SK-N-SH treated with all-trans-retinoic acid at 6 μM for 48 hours (cell line): ENCODE measurements at regions not wholly inside any gene's neighbourhood (a gene's known extent, or its start where the extent isn't known, plus 50 kb on each side); places are given as distances from the start of the nearest gene placed in this dataset.

ENCODE experiments used
- ATAC-seq: fragments of 200-7000 bp; cut with Tn5 transposase; 3 replicates; pipeline ENCODE4 v1.9.1; 2020; ENCODE audit warnings: mild to moderate bottlenecking, moderate library complexity
- ARNTL ChIP-seq: fragments of 450-650 bp; formaldehyde crosslinking; IDR thresholded peaks from 2 replicates; pipeline ENCODE4 v1.5.0; 2020; ENCODE audit warnings: low read depth, mild to moderate bottlenecking, moderate library complexity, borderline replicate concordance
- BACH2 ChIP-seq: fragments of 250-450 bp; sonication (Bioruptor Pico); IDR thresholded peaks from 2 replicates; pipeline ENCODE4 v1.9.0; 2021; ENCODE audit warnings: mild to moderate bottlenecking, borderline replicate concordance
- CREB5 ChIP-seq: fragments of 250-450 bp; sonication (Bioruptor Pico); IDR thresholded peaks from 2 replicates; pipeline ENCODE4 v1.5.1; 2020; ENCODE audit warnings: low read depth, mild to moderate bottlenecking, moderate library complexity
- CSRNP3 ChIP-seq: fragments of 250-450 bp; sonication (Bioruptor Pico); IDR thresholded peaks from 2 replicates; pipeline ENCODE4 v1.5.1; 2021; ENCODE audit warnings: mild to moderate bottlenecking, moderate library complexity
- ESRRG ChIP-seq: fragments of 250-450 bp; sonication (Bioruptor Pico); IDR thresholded peaks from 2 replicates; pipeline ENCODE4 v1.6.1; 2021; ENCODE audit warnings: mild to moderate bottlenecking
- GLIS3 ChIP-seq: fragments of 250-450 bp; sonication (Bioruptor Pico); IDR thresholded peaks from 2 replicates; pipeline ENCODE4 v1.5.0; 2020; ENCODE audit warnings: mild to moderate bottlenecking, moderate library complexity
- ISL1 ChIP-seq: fragments of 250-450 bp; sonication (Bioruptor Pico); IDR thresholded peaks from 2 replicates; pipeline ENCODE4 v2.1.2; 2022; ENCODE audit warnings: mild to moderate bottlenecking, moderate library complexity
- OSR1 ChIP-seq: fragments of 250-450 bp; sonication (Bioruptor Pico); IDR thresholded peaks from 2 replicates; pipeline ENCODE4 v1.8.0; 2022; ENCODE audit warnings: moderate library complexity, mild to moderate bottlenecking, inconsistent platforms
- PATZ1 ChIP-seq: fragments of 250-450 bp; sonication (Bioruptor Pico); IDR thresholded peaks from 2 replicates; pipeline ENCODE4 v1.8.0; 2020; ENCODE audit warnings: mild to moderate bottlenecking, moderate library complexity, borderline replicate concordance
- POU6F1 ChIP-seq: fragments of 250-450 bp; sonication (Bioruptor Pico); IDR thresholded peaks from 2 replicates; pipeline ENCODE4 v1.8.0; 2021; ENCODE audit warnings: low read depth, mild to moderate bottlenecking, moderate library complexity, borderline replicate concordance
- PPARA ChIP-seq: fragments of 250-450 bp; sonication (Bioruptor Pico); IDR thresholded peaks from 2 replicates; pipeline ENCODE4 v1.5.0; 2020; ENCODE audit warnings: mild to moderate bottlenecking, borderline replicate concordance
- RARB ChIP-seq: fragments of 250-450 bp; sonication (Bioruptor Pico); IDR thresholded peaks from 2 replicates; pipeline ENCODE4 v1.8.0; 2021; ENCODE audit warnings: mild to moderate bottlenecking, moderate library complexity
- SNAI2 ChIP-seq: fragments of 250-450 bp; sonication (Bioruptor Pico); IDR thresholded peaks from 2 replicates; pipeline ENCODE4 v1.5.0; 2020; ENCODE audit warnings: mild to moderate bottlenecking, moderate library complexity
- TOX ChIP-seq: fragments of 250-450 bp; sonication (Bioruptor Pico); IDR thresholded peaks from 2 replicates; pipeline ENCODE4 v1.8.0; 2021; ENCODE audit warnings: mild to moderate bottlenecking, moderate library complexity, borderline replicate concordance
- TSHZ2 ChIP-seq: fragments of 250-450 bp; sonication (Bioruptor Pico); IDR thresholded peaks from 2 replicates; pipeline ENCODE4 v1.5.0; 2020; ENCODE audit warnings: mild to moderate bottlenecking, moderate library complexity
- ZFP3 ChIP-seq: fragments of 250-450 bp; sonication (Bioruptor Pico); IDR thresholded peaks from 2 replicates; pipeline ENCODE4 v1.5.0; 2020; ENCODE audit warnings: mild to moderate bottlenecking, moderate library complexity
- ZFP30 ChIP-seq: fragments of 450-650 bp; formaldehyde crosslinking; IDR thresholded peaks from 2 replicates; pipeline ENCODE4 v1.5.0; 2022; ENCODE audit warnings: mild to moderate bottlenecking, moderate library complexity
- ZNF565 ChIP-seq: fragments of 450-650 bp; formaldehyde crosslinking; conservative IDR thresholded peaks from 2 replicates; pipeline ENCODE4 v1.5.0; 2020; ENCODE audit warnings: low read depth, mild to moderate bottlenecking, moderate library complexity
- ZNF70 ChIP-seq: fragments of 450-650 bp; formaldehyde crosslinking; IDR thresholded peaks from 2 replicates; pipeline ENCODE4 v1.5.0; 2020; ENCODE audit warnings: mild to moderate bottlenecking, moderate library complexity
- ZNF8 ChIP-seq: fragments of 450-650 bp; formaldehyde crosslinking; IDR thresholded peaks from 2 replicates; pipeline ENCODE4 v1.5.0; 2020; ENCODE audit warnings: mild to moderate bottlenecking, moderate library complexity

GRCh38 chr14:85391892-85392291 is 138.1 kb upstream of the FLRT2 start:
- ATAC-seq: no peak
- no peak for TF ChIP-seq ZFP30 (CRISPR knock-in tag)
- TF ChIP-seq TSHZ2 (CRISPR knock-in tag): no peak
- TF ChIP-seq ZNF8 (CRISPR knock-in tag): no peak
- no peak for TF ChIP-seq PATZ1 (CRISPR knock-in tag)
- no peak for TF ChIP-seq TOX (CRISPR knock-in tag)
- TF ChIP-seq POU6F1 (CRISPR knock-in tag): no peak
- no peak for TF ChIP-seq ISL1 (CRISPR knock-in tag)
- no peak for TF ChIP-seq BACH2 (CRISPR knock-in tag)
- TF ChIP-seq ARNTL: no peak
- no peak for TF ChIP-seq ZNF565 (CRISPR knock-in tag)
- no peak for TF ChIP-seq GLIS3 (CRISPR knock-in tag)
- no peak for TF ChIP-seq CREB5 (CRISPR knock-in tag)
- TF ChIP-seq ZNF70 (CRISPR knock-in tag): no peak
- no peak for TF ChIP-seq ZFP3 (CRISPR knock-in tag)
- TF ChIP-seq ESRRG (CRISPR knock-in tag): no peak
- TF ChIP-seq SNAI2: no peak

GRCh38 chr14:85399186-85399585 is 130.8 kb upstream of the FLRT2 start:
- TF ChIP-seq ZFP30 (CRISPR knock-in tag) (no peak), TSHZ2 (CRISPR knock-in tag) (no peak), ZFP3 (CRISPR knock-in tag) (no peak)
- ATAC-seq: peak; percentile 50

GRCh38 chr14:85400678-85401077 is 129.3 kb upstream of the FLRT2 start:
- TF ChIP-seq ZNF565 (CRISPR knock-in tag): no peak
- TF ChIP-seq PATZ1 (CRISPR knock-in tag): no peak
- no peak for TF ChIP-seq CSRNP3 (CRISPR knock-in tag)
- TF ChIP-seq OSR1 (CRISPR knock-in tag): no peak
- TF ChIP-seq ZFP30 (CRISPR knock-in tag): no peak
- TF ChIP-seq ISL1 (CRISPR knock-in tag): no peak
- TF ChIP-seq RARB (CRISPR knock-in tag): no peak
- TF ChIP-seq PPARA (CRISPR knock-in tag): no peak
- TF ChIP-seq BACH2 (CRISPR knock-in tag): no peak
- TF ChIP-seq ESRRG (CRISPR knock-in tag): no peak
- TF ChIP-seq POU6F1 (CRISPR knock-in tag): no peak
- TF ChIP-seq SNAI2: no peak

More at GRCh38 chr14:85400678-85401077, 129.3 kb upstream of the FLRT2 start:
- no peak for ATAC-seq
